T-cell (primary cell): ENCODE measurements at regions not wholly inside any gene's neighbourhood (a gene's known extent, or its start where the extent isn't known, plus 50 kb on each side); places are given as distances from the start of the nearest gene placed in this dataset.
"Not testable (repeated sequence)": the region's sequence is repeated elsewhere in the genome, so short reads cannot be mapped to it uniquely, and the experiment has no call there.

Experiments
- ATAC-seq, 4 experiments: fragments of 200-7000 bp in 3 of 4; fragments of 150-1000 bp in 1 of 4; cut with Tn5 transposase; replicated peaks in 1 of 4; 1 replicate in 3 of 4; 2 replicates in 1 of 4; pipeline ENCODE4 v1.10.0; 2021; ENCODE audit warnings: moderate library complexity in 3 of 4, mild to moderate bottlenecking in 2 of 4, moderate number of reproducible peaks in 1 of 4
- CTCF ChIA-PET, 2 donors: fragments of 300-600 bp; sonication (Branson Sonifier 250); formaldehyde crosslinking; loops; one replicate each; lab custom pipeline; 2022; ENCODE audit warnings: antibody characterized with exemption in 2 of 2; lab: Charles Lee
- POLR2A ChIA-PET, 2 donors: fragments of 300-600 bp; sonication (Branson Sonifier 250); formaldehyde crosslinking; loops; one replicate each; lab custom pipeline; 2022; ENCODE audit warnings: antibody characterized with exemption in 2 of 2; lab: Charles Lee
- DNase-seq, 35 experiments: peaks; one replicate each; pipeline versions ENCODE4 v3.0.0 to v3.0.0-alpha.2; 2013 to 2023
- H3K27ac ChIP-seq: one replicate; pipeline ENCODE4 v1.5.1; 2013; ENCODE audit warnings: low read length
- H3K27me3 ChIP-seq, 2 experiments: replicated peaks in 1 of 2; 1 replicate in 1 of 2; 2 replicates in 1 of 2; pipeline versions ENCODE4 v1.6.1 to v1.7.0; 2013; ENCODE audit warnings: low read length in 1 of 2, mixed read lengths in 1 of 2; ENCODE audit not compliant: control insufficient read depth in 2 of 2, insufficient read depth in 2 of 2; ENCODE audit errors: extremely low read depth in 1 of 2
- H3K36me3 ChIP-seq, 2 donors: 1 replicate in 1 of 2; 2 replicates in 1 of 2; pipeline versions ENCODE4 v1.6.1 to v1.7.0; 2013; ENCODE audit warnings: low read length in 1 of 2; ENCODE audit not compliant: control insufficient read depth in 2 of 2, insufficient read depth in 1 of 2; ENCODE audit errors: extremely low read depth in 1 of 2
- H3K4me1 ChIP-seq, 2 experiments: 1 replicate in 1 of 2; 2 replicates in 1 of 2; pipeline versions ENCODE4 v1.6.1 to v1.7.0; 2013; ENCODE audit warnings: low read length in 2 of 2, mixed read lengths in 1 of 2; ENCODE audit not compliant: insufficient read depth in 2 of 2, control insufficient read depth in 1 of 2; ENCODE audit errors: extremely low read depth in 1 of 2
- H3K4me3 ChIP-seq, 2 donors: 1 replicate in 1 of 2; 2 replicates in 1 of 2; pipeline versions ENCODE4 v1.5.1 to v1.7.0; 2013; ENCODE audit warnings: mild to moderate bottlenecking in 2 of 2, low read length in 1 of 2, moderate library complexity in 1 of 2; ENCODE audit not compliant: control insufficient read depth in 1 of 2; ENCODE audit errors: extremely low read depth in 1 of 2
- H3K9me3 ChIP-seq: 2 replicates; pipeline ENCODE4 v1.7.0; 2013
- H3K27ac Mint-ChIP-seq, 2 donors: one replicate each; pipeline ENCODE4 v1.8.0; 2020 to 2021; ENCODE audit warnings: mild to moderate bottlenecking in 2 of 2, mixed read lengths in 2 of 2
- H3K27me3 Mint-ChIP-seq, 2 donors: one replicate each; pipeline ENCODE4 v1.8.0; 2021 to 2022; ENCODE audit warnings: mixed read lengths in 2 of 2
- H3K36me3 Mint-ChIP-seq: one replicate; pipeline ENCODE4 v1.8.0; 2021; ENCODE audit warnings: mixed read lengths
- H3K4me1 Mint-ChIP-seq, 3 donors: one replicate each; pipeline ENCODE4 v1.8.0; 2020 to 2022; ENCODE audit warnings: mixed read lengths in 3 of 3, mild to moderate bottlenecking in 1 of 3
- H3K4me3 Mint-ChIP-seq, 3 donors: one replicate each; pipeline ENCODE4 v1.8.0; 2020 to 2022; ENCODE audit warnings: mild to moderate bottlenecking in 3 of 3, mixed read lengths in 3 of 3, moderate library complexity in 3 of 3
- H3K9me3 Mint-ChIP-seq, 3 donors: one replicate each; pipeline ENCODE4 v1.8.0; 2020 to 2022; ENCODE audit warnings: mixed read lengths in 3 of 3
- WGBS: methylation state at CpG from one replicate; pipeline ENCODE4 v1.1.5; 2013; ENCODE audit warnings: missing lambda C conversion rate; ENCODE audit not compliant: insufficient coverage; 5-methylcytosine and 5-hydroxymethylcytosine counted together

- no peak overlapping the region for H3K27ac ChIP-seq
- ChIA-PET CTCF (no interaction called here), POLR2A (no interaction called here)
- no peak overlapping the region for H3K4me3 Mint-ChIP-seq
- H3K4me1 Mint-ChIP-seq = no peaks in the 10 kb centered on the region
- no peaks in the 10 kb centered on the region for H3K4me1 ChIP-seq
- H3K9me3 Mint-ChIP-seq = peaks cover 3 to 7% (median 6%) of the 10 kb centered on the region in 3 donors
- peaks cover 0 to 4% of the 10 kb centered on the region in 2 donors for H3K27me3 Mint-ChIP-seq
- H3K4me3 ChIP-seq = no peak overlapping the region
- H3K27me3 ChIP-seq = no peaks in the 10 kb centered on the region
- no peaks in the 10 kb centered on the region for H3K36me3 Mint-ChIP-seq
- DNase-seq (no peak), ATAC-seq (no peak)
- H3K36me3 ChIP-seq = no peaks in the 10 kb centered on the region
- WGBS = no CpG with 5 or more reads among the region's 4 CpGs
- no peaks in the 10 kb centered on the region for H3K9me3 ChIP-seq
- no peak overlapping the region for H3K27ac Mint-ChIP-seq
Measured at GRCh38 chr1:222195857-222196256, 352.0 kb downstream of the HHIPL2 start.

GRCh38 chr1:222189218-222189617 lies 358.7 kb downstream of the HHIPL2 start:
- H3K9me3 Mint-ChIP-seq = peaks cover 3 to 7% (median 6%) of the 10 kb centered on the region in 3 donors
- DNase-seq (no peak), ATAC-seq (no peak)
- no peaks in the 10 kb centered on the region for H3K36me3 ChIP-seq
- no peak overlapping the region for H3K4me3 ChIP-seq
- no peak overlapping the region for H3K4me3 Mint-ChIP-seq
- ChIA-PET POLR2A (no interaction called here), CTCF (no interaction called here)
- no peaks in the 10 kb centered on the region for H3K27me3 Mint-ChIP-seq
- H3K36me3 Mint-ChIP-seq = no peaks in the 10 kb centered on the region
- no peaks in the 10 kb centered on the region for H3K27me3 ChIP-seq
- H3K27ac ChIP-seq = no peak overlapping the region
- H3K4me1 ChIP-seq = no peaks in the 10 kb centered on the region
- no peak overlapping the region for H3K27ac Mint-ChIP-seq
- H3K9me3 ChIP-seq = no peaks in the 10 kb centered on the region
- no CpG with 5 or more reads among the region's 1 CpG for WGBS
- no peaks in the 10 kb centered on the region for H3K4me1 Mint-ChIP-seq

GRCh38 chr1:222187566-222188332 lies 360.2 kb downstream of the HHIPL2 start:
- POLR2A ChIA-PET = no interaction called here
- CTCF ChIA-PET = no interaction called here
- H3K27ac Mint-ChIP-seq = no peak overlapping the region

GRCh38 chr1:222182641-222183040 lies 365.3 kb downstream of the HHIPL2 start:
- Histone ChIP-seq H3K9me3 (no peaks in the 10 kb centered on the region), H3K4me3 (no peak overlapping the region), H3K27me3 (no peaks in the 10 kb centered on the region), H3K36me3 (no peaks in the 10 kb centered on the region), H3K27ac (no peak overlapping the region), H3K4me1 (no peaks in the 10 kb centered on the region)
- CTCF ChIA-PET = no interaction called here
- POLR2A ChIA-PET = no interaction called here
- Mint-ChIP-seq H3K36me3 (no peaks in the 10 kb centered on the region), H3K9me3 (peaks cover 10 to 14% (median 11%) of the 10 kb centered on the region in 3 donors), H3K4me3 (no peak overlapping the region), H3K27me3 (peaks cover 0 to 3% of the 10 kb centered on the region in 2 donors), H3K4me1 (no peaks in the 10 kb centered on the region), H3K27ac (no peak overlapping the region)
- ATAC-seq = no peak
- DNase-seq = no peak

More at GRCh38 chr1:222187566-222188332, 360.2 kb downstream of the HHIPL2 start:
- Mint-ChIP-seq H3K9me3 (peaks cover 3 to 10% (median 7%) of the 10 kb centered on the region in 3 donors), H3K4me3 (no peak overlapping the region), H3K36me3 (no peaks in the 10 kb centered on the region), H3K27me3 (no peaks in the 10 kb centered on the region), H3K4me1 (no peaks in the 10 kb centered on the region)
- H3K4me1 ChIP-seq = no peaks in the 10 kb centered on the region
- 92% methylated on average over 2 of the region's 6 CpGs for whole genome bisulfite sequencing
- H3K27ac ChIP-seq = no peak overlapping the region
- no peak for ATAC-seq
- H3K9me3 ChIP-seq = no peaks in the 10 kb centered on the region
- DNase-seq = no peak
- no peaks in the 10 kb centered on the region for H3K36me3 ChIP-seq
- no peaks in the 10 kb centered on the region for H3K27me3 ChIP-seq
- H3K4me3 ChIP-seq = no peak overlapping the region

- Mint-ChIP-seq H3K36me3 (no peaks in the 10 kb centered on the region), H3K4me1 (no peaks in the 10 kb centered on the region), H3K27ac (no peak overlapping the region), H3K9me3 (peaks cover 10 to 14% (median 11%) of the 10 kb centered on the region in 3 donors), H3K4me3 (no peak overlapping the region), H3K27me3 (peaks cover 0 to 3% of the 10 kb centered on the region in 2 donors)
- 100% methylated on average over 1 of the region's 1 CpG for WGBS
- POLR2A ChIA-PET = no interaction called here
- no peak overlapping the region for H3K4me3 ChIP-seq
- DNase-seq = no peak
- no peaks in the 10 kb centered on the region for H3K36me3 ChIP-seq
- ATAC-seq = no peak
- no peaks in the 10 kb centered on the region for H3K9me3 ChIP-seq
- no peak overlapping the region for H3K27ac ChIP-seq
- no peaks in the 10 kb centered on the region for H3K4me1 ChIP-seq
- CTCF ChIA-PET = no interaction called here
- H3K27me3 ChIP-seq = no peaks in the 10 kb centered on the region
Measured at GRCh38 chr1:222181191-222181590, 366.7 kb downstream of the HHIPL2 start.

GRCh38 chr1:222177496-222177895 lies 370.4 kb downstream of the HHIPL2 start:
- H3K4me3 Mint-ChIP-seq, H3K27me3 ChIP-seq, DNase-seq, H3K4me1 ChIP-seq, ATAC-seq, H3K4me1 Mint-ChIP-seq, H3K9me3 ChIP-seq, H3K36me3 Mint-ChIP-seq, CTCF ChIA-PET, H3K27me3 Mint-ChIP-seq, H3K27ac Mint-ChIP-seq, POLR2A ChIA-PET, H3K27ac ChIP-seq, H3K36me3 ChIP-seq, H3K4me3 ChIP-seq: not testable (repeated sequence)
- WGBS = no CpG with 5 or more reads among the region's 4 CpGs
- peaks cover 12 to 15% (median 14%) of the 10 kb centered on the region in 3 donors for H3K9me3 Mint-ChIP-seq
